ENCODE measurements at regions not wholly inside any gene's neighbourhood (a gene's known extent, or its start where the extent isn't known, plus 50 kb on each side); places are given as distances from the start of the nearest gene placed in this dataset.

DNA sequence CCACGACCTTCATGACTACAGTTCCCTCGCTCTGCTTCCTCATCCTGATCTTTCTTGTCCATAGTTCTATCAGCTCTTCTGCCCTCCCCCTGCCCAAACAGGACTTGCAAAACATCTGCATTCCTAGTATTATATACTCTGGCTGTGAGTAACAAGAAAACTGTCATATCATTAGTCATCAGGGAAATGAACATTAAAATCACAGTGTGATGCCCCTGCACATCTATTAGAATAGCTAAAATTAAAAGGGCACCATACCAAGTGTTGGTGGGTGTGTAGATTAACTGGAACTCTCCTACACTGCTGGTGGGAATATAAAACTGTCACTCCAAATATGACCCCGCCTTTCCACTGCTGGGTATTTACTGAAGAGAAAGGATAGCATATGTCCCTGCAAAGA, 141.8 kb downstream of the C7orf25 start:
- TF ChIP-seq POLR2A (IDR thresholded peaks at IDR 0.05; ENCODE audit: control extremely low read depth in 1 of 2, low read depth in 2 of 2, low read length in 2 of 2) (no peak), FOSL1 (IDR thresholded peaks at IDR 0.05; ENCODE audit: insufficient read depth, low read depth, low read length) (no peak)
- TF ChIP-seq, protein P1, sequence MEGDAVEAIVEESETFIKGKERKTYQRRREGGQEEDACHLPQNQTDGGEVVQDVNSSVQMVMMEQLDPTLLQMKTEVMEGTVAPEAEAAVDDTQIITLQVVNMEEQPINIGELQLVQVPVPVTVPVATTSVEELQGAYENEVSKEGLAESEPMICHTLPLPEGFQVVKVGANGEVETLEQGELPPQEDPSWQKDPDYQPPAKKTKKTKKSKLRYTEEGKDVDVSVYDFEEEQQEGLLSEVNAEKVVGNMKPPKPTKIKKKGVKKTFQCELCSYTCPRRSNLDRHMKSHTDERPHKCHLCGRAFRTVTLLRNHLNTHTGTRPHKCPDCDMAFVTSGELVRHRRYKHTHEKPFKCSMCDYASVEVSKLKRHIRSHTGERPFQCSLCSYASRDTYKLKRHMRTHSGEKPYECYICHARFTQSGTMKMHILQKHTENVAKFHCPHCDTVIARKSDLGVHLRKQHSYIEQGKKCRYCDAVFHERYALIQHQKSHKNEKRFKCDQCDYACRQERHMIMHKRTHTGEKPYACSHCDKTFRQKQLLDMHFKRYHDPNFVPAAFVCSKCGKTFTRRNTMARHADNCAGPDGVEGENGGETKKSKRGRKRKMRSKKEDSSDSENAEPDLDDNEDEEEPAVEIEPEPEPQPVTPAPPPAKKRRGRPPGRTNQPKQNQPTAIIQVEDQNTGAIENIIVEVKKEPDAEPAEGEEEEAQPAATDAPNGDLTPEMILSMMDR (IDR thresholded peaks at IDR 0.05; ENCODE audit: control extremely low read depth in 1 of 3, insufficient read depth in 1 of 3, low read depth in 1 of 3, low read length in 3 of 3) = no peak
- TF ChIP-seq, protein P2, sequence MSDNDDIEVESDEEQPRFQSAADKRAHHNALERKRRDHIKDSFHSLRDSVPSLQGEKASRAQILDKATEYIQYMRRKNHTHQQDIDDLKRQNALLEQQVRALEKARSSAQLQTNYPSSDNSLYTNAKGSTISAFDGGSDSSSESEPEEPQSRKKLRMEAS (IDR thresholded peaks at IDR 0.05) = no peak

Data from H1 (cell line).